ENCODE measurements at regions not wholly inside any gene's neighbourhood (a gene's known extent, or its start where the extent isn't known, plus 50 kb on each side); places are given as distances from the start of the nearest gene placed in this dataset.

DNA sequence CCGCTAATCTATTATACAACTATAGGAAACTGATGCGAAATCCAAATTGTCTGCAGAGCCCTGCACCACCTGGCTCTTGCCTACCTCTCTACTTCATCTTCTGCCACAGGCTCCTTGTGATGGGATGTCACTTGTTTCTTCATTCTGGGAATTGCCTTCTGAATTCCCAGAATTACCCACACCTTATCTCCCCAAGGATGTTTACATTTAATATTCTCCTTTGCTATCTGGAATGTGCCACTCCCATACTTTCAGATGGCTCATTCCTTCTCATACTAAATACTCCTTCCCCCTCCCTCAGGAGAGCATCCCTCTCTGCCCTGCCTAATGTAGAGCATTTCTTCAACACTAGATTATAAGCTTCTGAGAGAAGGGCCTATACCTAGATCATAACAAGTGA lies 573.1 kb downstream of the GALC start:
- no peak for TF ChIP-seq POLR2A (IDR thresholded peaks at IDR 0.05)
- TF ChIP-seq, protein P1, sequence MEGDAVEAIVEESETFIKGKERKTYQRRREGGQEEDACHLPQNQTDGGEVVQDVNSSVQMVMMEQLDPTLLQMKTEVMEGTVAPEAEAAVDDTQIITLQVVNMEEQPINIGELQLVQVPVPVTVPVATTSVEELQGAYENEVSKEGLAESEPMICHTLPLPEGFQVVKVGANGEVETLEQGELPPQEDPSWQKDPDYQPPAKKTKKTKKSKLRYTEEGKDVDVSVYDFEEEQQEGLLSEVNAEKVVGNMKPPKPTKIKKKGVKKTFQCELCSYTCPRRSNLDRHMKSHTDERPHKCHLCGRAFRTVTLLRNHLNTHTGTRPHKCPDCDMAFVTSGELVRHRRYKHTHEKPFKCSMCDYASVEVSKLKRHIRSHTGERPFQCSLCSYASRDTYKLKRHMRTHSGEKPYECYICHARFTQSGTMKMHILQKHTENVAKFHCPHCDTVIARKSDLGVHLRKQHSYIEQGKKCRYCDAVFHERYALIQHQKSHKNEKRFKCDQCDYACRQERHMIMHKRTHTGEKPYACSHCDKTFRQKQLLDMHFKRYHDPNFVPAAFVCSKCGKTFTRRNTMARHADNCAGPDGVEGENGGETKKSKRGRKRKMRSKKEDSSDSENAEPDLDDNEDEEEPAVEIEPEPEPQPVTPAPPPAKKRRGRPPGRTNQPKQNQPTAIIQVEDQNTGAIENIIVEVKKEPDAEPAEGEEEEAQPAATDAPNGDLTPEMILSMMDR (IDR thresholded peaks at IDR 0.05) = no peak

All from right lobe of liver (tissue), 4 donors.